ENCODE measurements at regions not wholly inside any gene's neighbourhood (a gene's known extent, or its start where the extent isn't known, plus 50 kb on each side); places are given as distances from the start of the nearest gene placed in this dataset.

- TF ChIP-seq CTCF (IDR thresholded peaks at IDR 0.05) (no peak), POLR2A (IDR thresholded peaks at IDR 0.05) (no peak)
Measured at GRCh38 chr5:175250426-175250825, 193.6 kb downstream of the DRD1 start.
